A673 (cell line): ENCODE measurements at regions not wholly inside any gene's neighbourhood (a gene's known extent, or its start where the extent isn't known, plus 50 kb on each side); places are given as distances from the start of the nearest gene placed in this dataset.

Source experiments
- EZH2 ChIP-seq: fragments of 200-600 bp; sonication (generic); IDR thresholded peaks from 2 replicates; pipeline ENCODE4 v1.6.1; 2017; ENCODE audit warnings: borderline replicate concordance, low read depth, mild to moderate bottlenecking, mixed read lengths, antibody characterized with exemption, low read length; ENCODE audit not compliant: poor library complexity, severe bottlenecking
- TF ChIP-seq, protein P1 (sequence below): fragments of 300-800, 200-600 bp; sonication (generic); conservative IDR thresholded peaks from 2 replicates; pipeline ENCODE4 v1.5.1; 2017; ENCODE audit warnings: low read depth, mild to moderate bottlenecking, antibody characterized with exemption, low read length, moderate library complexity, mixed read lengths

DNA sequence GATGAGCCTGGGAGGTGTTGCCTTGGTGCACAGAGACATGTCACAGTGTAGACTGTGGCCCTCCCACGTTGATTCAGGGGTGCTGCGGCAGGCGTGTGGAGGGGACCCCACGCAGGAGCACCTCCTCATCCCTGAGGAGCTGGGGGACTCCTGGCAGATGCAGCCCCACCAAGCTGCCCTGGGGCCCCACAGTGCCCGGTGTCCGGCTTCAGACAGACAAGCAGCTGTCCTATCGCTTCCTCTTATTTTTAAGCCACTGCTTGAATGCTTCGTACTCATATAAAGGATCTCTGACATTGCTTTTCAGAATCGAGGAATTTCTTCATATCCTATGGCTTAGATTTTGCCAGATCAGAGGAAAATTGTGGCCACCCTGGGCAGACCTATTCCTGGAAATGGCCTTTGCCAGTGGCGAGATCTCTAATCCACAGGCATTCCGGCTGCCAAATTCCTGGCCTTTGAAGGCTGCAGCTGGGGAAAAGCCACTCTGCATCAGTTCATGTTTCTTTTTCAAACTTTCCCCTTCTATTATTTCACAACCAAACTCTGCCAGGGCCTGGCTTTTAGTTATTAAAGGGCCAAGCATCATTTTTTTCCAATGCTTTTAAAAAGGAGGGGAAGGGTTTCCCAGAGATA is 337.0 kb downstream of the THBS2 start:
- TF ChIP-seq, protein P1, sequence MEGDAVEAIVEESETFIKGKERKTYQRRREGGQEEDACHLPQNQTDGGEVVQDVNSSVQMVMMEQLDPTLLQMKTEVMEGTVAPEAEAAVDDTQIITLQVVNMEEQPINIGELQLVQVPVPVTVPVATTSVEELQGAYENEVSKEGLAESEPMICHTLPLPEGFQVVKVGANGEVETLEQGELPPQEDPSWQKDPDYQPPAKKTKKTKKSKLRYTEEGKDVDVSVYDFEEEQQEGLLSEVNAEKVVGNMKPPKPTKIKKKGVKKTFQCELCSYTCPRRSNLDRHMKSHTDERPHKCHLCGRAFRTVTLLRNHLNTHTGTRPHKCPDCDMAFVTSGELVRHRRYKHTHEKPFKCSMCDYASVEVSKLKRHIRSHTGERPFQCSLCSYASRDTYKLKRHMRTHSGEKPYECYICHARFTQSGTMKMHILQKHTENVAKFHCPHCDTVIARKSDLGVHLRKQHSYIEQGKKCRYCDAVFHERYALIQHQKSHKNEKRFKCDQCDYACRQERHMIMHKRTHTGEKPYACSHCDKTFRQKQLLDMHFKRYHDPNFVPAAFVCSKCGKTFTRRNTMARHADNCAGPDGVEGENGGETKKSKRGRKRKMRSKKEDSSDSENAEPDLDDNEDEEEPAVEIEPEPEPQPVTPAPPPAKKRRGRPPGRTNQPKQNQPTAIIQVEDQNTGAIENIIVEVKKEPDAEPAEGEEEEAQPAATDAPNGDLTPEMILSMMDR, result no peak
- no peak for TF ChIP-seq EZH2
